Nephron progenitor cell (in vitro differentiated cells): ENCODE measurements at regions not wholly inside any gene's neighbourhood (a gene's known extent, or its start where the extent isn't known, plus 50 kb on each side); places are given as distances from the start of the nearest gene placed in this dataset.

Source experiments
- DNase-seq: peaks from one replicate; pipeline ENCODE4 v3.0.0; 2021
- H3K27ac Mint-ChIP-seq: 2 replicates; pipeline ENCODE4 v1.8.0; 2021; ENCODE audit warnings: mild to moderate bottlenecking, moderate library complexity, mixed read lengths
- H3K27me3 Mint-ChIP-seq: 2 replicates; pipeline ENCODE4 v1.8.0; 2021; ENCODE audit warnings: mild to moderate bottlenecking, low read depth, mixed read lengths; ENCODE audit not compliant: poor library complexity
- H3K36me3 Mint-ChIP-seq: 2 replicates; pipeline ENCODE4 v1.8.0; 2021; ENCODE audit warnings: low read depth, mixed read lengths
- H3K4me1 Mint-ChIP-seq: 2 replicates; pipeline ENCODE4 v1.8.0; 2021; ENCODE audit warnings: mixed read lengths
- H3K4me3 Mint-ChIP-seq: 2 replicates; pipeline ENCODE4 v1.8.0; 2021; ENCODE audit warnings: mild to moderate bottlenecking, moderate library complexity, mixed read lengths
- H3K9me3 Mint-ChIP-seq: 2 replicates; pipeline ENCODE4 v1.8.0; 2021; ENCODE audit warnings: mild to moderate bottlenecking, moderate library complexity, mixed read lengths
- CTCF ChIP-seq: fragments of 200-600 bp; sonication (generic); IDR thresholded peaks from 2 replicates; pipeline ENCODE4 v1.5.0; 2021; ENCODE audit warnings: antibody characterized with exemption

- no peak overlapping the region for H3K4me3 Mint-ChIP-seq
- no peaks in the 10 kb centered on the region for H3K9me3 Mint-ChIP-seq
- no peak for DNase-seq
- H3K4me1 Mint-ChIP-seq, result peaks cover 9% of the 10 kb centered on the region
- no peak for TF ChIP-seq CTCF
- no peak overlapping the region for H3K27ac Mint-ChIP-seq
- H3K36me3 Mint-ChIP-seq, result no peaks in the 10 kb centered on the region
- no peaks in the 10 kb centered on the region for H3K27me3 Mint-ChIP-seq
Measured at GRCh38 chr11:87967459-87967858, 207.8 kb downstream of the RAB38 start.

GRCh38 chr11:87966694-87967093, 208.5 kb downstream of the RAB38 start:
- TF ChIP-seq CTCF, result no peak
- DNase-seq, result no peak
- no peak overlapping the region for H3K4me3 Mint-ChIP-seq
- no peaks in the 10 kb centered on the region for H3K36me3 Mint-ChIP-seq
- H3K9me3 Mint-ChIP-seq, result no peaks in the 10 kb centered on the region
- H3K27me3 Mint-ChIP-seq, result no peaks in the 10 kb centered on the region
- no peak overlapping the region for H3K27ac Mint-ChIP-seq
- peaks cover 9% of the 10 kb centered on the region for H3K4me1 Mint-ChIP-seq

- no peaks in the 10 kb centered on the region for H3K9me3 Mint-ChIP-seq
- no peak overlapping the region for H3K4me3 Mint-ChIP-seq
- H3K36me3 Mint-ChIP-seq, result no peaks in the 10 kb centered on the region
- no peak overlapping the region for H3K27ac Mint-ChIP-seq
- no peak for TF ChIP-seq CTCF
- H3K4me1 Mint-ChIP-seq, result peaks cover 7% of the 10 kb centered on the region
- DNase-seq, result no peak
- H3K27me3 Mint-ChIP-seq, result no peaks in the 10 kb centered on the region
Measured at GRCh38 chr11:87966216-87966615, 209.0 kb downstream of the RAB38 start.

- no peak overlapping the region for H3K27ac Mint-ChIP-seq
- TF ChIP-seq CTCF, result no peak
- DNase-seq, result no peak
Measured at GRCh38 chr11:87961606-87962005, 213.6 kb downstream of the RAB38 start.

GRCh38 chr11:87957961-87958360, 217.3 kb downstream of the RAB38 start:
- no peaks in the 10 kb centered on the region for H3K27me3 Mint-ChIP-seq
- no peak overlapping the region for H3K4me3 Mint-ChIP-seq
- TF ChIP-seq CTCF, result no peak
- H3K27ac Mint-ChIP-seq, result no peak overlapping the region
- H3K4me1 Mint-ChIP-seq, result no peaks in the 10 kb centered on the region
- no peaks in the 10 kb centered on the region for H3K36me3 Mint-ChIP-seq
- no peaks in the 10 kb centered on the region for H3K9me3 Mint-ChIP-seq
- no peak for DNase-seq

More at GRCh38 chr11:87961606-87962005, 213.6 kb downstream of the RAB38 start:
- Mint-ChIP-seq H3K9me3 (no peaks in the 10 kb centered on the region), H3K27me3 (no peaks in the 10 kb centered on the region), H3K36me3 (no peaks in the 10 kb centered on the region), H3K4me1 (no peaks in the 10 kb centered on the region), H3K4me3 (no peak overlapping the region)

- no peak overlapping the region for H3K27ac Mint-ChIP-seq
- no peaks in the 10 kb centered on the region for H3K27me3 Mint-ChIP-seq
- H3K4me3 Mint-ChIP-seq, result no peak overlapping the region
- H3K36me3 Mint-ChIP-seq, result peaks cover 5% of the 10 kb centered on the region
- DNase-seq, result no peak
- peaks cover 19% of the 10 kb centered on the region for H3K9me3 Mint-ChIP-seq
- TF ChIP-seq CTCF, result no peak
- no peaks in the 10 kb centered on the region for H3K4me1 Mint-ChIP-seq
Measured at GRCh38 chr11:87954476-87954875, 220.8 kb downstream of the RAB38 start.
